ENCODE measurements at regions not wholly inside any gene's neighbourhood (a gene's known extent, or its start where the extent isn't known, plus 50 kb on each side); places are given as distances from the start of the nearest gene placed in this dataset.
"Not testable (repeated sequence)": the region's sequence is repeated elsewhere in the genome, so short reads cannot be mapped to it uniquely, and the experiment has no call there.

DNA sequence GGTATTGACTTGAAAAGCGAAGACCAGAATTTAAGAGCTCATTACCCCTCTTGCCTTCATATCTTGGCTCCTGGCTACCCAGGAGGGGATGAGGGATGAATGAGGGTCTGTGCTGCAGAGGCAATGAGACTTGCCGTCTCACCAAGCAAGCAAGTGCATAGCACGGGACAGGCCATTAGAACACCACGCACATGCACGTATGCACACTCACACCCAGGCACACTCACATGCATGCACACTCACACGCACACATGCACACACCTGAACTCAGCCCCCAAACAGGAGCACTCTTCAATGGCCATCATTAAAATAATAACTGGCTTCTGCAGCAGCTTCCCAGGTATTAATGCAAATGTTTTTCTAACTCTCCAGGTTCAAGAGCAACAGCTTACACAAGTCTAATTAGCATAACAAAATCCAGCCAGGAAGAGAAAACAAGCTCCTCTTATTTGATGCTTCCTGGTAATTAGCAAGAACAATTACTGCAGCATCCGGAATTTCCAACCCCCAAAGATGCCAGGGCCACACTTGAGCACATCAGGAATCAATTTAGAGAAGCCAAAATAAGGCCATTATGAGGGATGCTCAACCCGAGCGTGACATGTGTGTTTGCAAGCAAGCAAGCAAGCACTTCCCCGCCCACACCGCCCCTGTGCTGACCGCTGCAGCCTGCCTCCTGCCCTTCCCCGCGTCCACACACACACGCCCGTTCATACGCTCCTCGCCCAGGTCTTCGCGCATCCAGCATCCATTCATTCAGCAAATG is 171.6 kb upstream of the TNRC6C start:
- DNase-seq, result no peak

DNA sequence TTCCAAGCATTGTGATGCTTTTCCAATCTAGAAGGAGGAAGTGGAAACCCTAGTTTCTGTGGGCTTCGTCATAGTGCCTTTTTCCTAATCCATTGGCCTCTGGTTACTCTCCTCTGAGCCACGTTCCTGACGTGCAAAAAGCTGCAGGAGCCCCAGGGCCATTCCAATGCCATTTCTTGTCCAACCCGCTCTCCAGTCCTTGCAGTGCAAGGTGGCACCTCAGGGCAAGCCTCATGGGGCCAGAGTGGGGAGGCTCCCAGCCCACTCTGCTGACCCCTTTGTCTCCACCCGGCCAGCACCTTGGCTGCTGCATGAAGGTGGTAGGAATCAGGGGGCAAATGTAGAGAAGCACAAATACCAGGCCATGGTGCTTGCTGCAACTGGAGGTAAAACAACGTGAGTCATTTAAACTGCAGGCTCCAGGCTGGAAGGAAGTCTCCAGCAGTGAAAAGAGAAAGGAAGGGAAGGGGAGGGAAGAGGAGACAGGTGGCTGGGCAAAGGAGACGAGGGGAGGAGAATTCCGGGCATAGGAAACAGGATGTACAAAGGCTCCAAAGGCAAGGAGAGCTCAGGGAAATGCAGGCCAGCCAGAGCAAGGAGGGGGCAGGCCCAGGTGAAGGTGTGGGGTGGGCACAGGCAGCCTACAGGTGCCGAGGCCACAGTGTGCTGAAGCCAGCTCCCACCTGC is 168.2 kb upstream of the TNRC6C start:
- no peak for DNase-seq

DNA sequence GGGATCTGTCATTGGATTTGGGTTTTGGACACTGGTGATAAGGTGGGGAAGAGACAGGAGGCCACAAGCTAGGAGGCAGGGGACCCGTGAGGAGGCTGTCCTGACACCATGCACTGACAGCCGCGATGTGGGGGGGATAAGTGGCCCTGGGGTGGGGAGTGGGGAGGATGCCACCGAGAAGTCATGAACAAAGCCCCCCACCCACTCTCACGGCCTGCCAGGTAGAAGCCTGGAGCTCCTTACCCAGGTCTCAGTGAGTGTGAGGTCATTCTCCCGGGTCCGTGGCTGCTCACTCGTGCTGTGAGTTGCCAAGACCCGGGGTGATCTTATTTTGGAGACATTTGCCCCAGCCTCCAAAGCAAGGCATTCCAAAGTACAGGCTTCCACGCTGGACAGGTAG is 165.9 kb upstream of the TNRC6C start:
- DNase-seq, result no peak

- DNase-seq, result no peak
Measured at GRCh38 chr17:77793146-77793970, 165.1 kb upstream of the TNRC6C start.

- DNase-seq, result no peak
Measured at GRCh38 chr17:77793971-77794235, 164.6 kb upstream of the TNRC6C start.

DNA sequence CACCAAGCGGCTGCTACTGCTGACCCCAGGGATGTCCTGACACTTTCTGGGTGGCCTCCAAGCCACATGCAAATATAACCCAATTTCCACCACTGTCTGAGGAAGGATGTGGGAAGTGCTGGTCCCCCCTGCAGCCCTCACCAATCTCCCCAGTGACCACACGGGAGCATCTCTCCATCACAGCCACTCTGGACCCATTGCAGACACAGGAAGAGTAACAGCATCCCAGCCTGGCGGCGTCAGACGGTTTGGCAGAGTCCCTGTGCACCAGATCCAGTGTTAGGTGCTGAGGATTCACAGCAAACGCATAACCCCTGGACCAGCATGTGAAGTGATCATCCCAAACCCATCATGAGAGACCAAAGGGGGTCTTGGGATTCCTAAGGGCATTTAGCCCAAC is 163.7 kb upstream of the TNRC6C start:
- no peak for DNase-seq

DNA sequence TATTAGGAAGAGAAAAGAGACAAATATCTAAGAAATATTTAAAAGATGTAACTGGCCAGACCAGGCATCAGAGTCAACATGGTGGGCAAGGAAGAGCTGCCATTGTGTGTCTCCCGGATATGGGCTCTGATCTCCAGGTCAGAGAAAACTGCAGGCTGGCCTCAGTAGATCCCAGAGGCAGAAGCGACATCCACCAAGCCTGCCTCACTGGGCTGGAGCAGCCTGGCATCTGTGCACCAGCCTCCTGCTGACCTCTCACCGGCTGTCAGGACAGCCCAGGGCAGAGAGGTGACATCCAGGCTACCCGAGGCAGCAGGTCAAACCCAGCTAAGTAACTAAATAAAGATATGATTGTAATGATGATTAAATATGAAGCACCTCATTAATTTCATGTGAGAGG is 162.8 kb upstream of the TNRC6C start:
- no peak for DNase-seq

DNA sequence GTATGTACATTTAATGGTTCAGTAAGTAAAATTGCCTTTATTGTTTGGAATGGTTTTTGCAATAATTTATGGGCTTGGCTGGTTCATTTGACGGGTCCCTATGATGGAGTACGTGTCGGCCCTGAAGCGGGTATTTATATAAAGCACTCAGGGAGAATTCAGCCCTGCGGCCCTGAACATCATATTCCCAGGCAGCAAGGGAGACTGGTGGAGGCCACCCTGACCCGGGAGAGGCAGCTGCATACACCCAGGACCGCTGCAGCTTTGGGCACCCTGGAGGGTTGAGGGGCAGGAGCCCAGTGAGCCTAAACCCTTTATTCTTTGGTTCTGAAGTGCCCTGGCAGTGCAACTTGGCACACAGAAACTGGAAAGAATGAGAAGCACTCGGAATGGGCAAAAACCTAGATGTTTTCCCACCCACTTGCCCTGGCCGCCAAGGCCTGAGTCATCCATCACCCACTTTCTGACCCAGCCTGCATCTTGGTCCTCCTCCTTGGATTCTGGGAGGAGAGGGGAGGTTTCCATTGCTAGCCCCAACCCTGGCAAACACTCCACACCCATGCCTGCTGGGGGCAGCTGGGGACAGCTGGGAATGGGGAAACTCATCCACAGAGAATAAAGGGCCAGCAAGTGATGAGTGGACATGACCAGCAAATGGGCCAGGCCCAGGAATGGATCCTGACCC is 162.2 kb upstream of the TNRC6C start:
- DNase-seq, result no peak

- no peak for DNase-seq
Measured at GRCh38 chr17:77798031-77798430, 160.5 kb upstream of the TNRC6C start.

- no peak for DNase-seq
Measured at GRCh38 chr17:77798481-77798880, 160.0 kb upstream of the TNRC6C start.

- no peak for DNase-seq
Measured at GRCh38 chr17:77800816-77801215, 157.7 kb upstream of the TNRC6C start.

DNA sequence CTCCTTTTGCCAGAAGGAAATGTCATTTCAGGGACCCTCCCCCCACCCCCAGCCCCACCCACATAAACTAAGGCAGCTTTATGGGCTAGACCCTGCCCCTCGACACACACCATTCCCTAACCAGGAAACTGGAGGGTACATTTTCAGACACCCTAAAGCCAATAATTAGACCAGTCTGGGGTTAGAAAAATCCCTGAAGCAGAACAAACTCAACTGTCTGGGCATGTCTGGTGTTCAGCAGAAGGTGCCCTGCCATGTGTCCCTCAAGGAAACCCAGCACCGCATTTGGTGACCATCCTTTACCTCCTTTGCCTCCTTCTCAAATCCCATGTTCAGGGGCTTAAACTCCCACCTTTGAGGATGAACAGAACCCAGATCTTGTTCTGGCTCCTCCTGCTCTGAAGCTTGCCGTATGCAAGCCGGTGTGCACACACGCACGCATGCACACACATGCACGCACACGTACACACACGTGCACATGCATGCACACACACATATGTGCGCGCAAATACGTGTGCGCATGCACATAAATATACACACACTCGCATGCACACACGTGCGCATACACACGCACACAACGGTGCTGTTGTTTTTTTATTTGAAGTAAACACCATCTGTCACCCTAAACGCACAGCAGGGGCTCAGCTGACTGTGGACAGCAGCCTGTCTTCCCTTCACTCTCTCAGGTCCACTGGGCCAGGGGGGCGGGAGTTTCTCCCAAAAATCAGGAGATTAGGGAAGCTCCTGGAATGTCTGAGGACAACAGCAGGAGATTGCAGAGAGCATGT is 156.8 kb upstream of the TNRC6C start:
- DNase-seq, result no peak

- DNase-seq, result no peak
Measured at GRCh38 chr17:77802333-77802615, 156.2 kb upstream of the TNRC6C start.

- no peak for DNase-seq
Measured at GRCh38 chr17:77802811-77803220, 155.7 kb upstream of the TNRC6C start.

- no peak for DNase-seq
Measured at GRCh38 chr17:77803726-77804125, 154.8 kb upstream of the TNRC6C start.

GRCh38 chr17:77804796-77805426 is 153.6 kb upstream of the TNRC6C start:
- DNase-seq, result no peak

- not testable (repeated sequence) for DNase-seq
Measured at GRCh38 chr17:77805970-77806369, 152.5 kb upstream of the TNRC6C start.

GRCh38 chr17:77807051-77807745 is 151.3 kb upstream of the TNRC6C start:
- no peak for DNase-seq

DNA sequence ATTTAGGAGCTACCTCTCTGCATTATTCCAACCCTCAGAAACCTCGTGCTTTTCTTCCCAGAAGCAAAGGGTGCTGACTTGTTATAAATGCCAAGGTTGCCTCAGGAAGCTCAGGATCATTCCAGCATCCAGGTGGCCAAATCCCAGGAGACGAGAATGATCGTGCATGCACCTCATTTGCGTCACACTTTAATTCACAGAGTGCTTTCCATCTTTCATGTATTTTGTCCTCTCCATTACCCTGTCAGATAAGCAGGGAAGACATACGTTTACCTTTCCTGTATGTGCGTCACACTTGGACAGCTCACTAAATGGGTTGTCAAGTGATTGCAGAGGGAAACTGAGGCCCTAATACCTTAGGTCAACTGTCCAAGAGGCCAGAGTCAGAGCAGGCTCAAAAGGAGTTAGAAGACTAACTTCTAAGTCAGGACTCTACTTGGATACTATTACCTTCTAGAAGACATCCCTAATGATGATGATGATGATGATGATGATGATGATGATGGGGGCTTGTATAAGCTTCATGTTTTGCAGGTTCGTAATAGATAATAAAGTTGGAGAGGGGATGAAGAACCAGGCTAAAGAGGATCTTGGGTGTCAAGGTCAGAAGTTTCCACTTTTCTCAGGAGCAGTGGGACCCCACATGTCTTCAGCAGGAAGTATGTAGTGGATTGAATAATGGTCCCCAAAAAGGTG is 150.6 kb upstream of the TNRC6C start:
- DNase-seq, result no peak

- DNase-seq, result no peak
Measured at GRCh38 chr17:77808686-77809425, 149.6 kb upstream of the TNRC6C start.
